ENCODE measurements at regions not wholly inside any gene's neighbourhood (a gene's known extent, or its start where the extent isn't known, plus 50 kb on each side); places are given as distances from the start of the nearest gene placed in this dataset.

DNA sequence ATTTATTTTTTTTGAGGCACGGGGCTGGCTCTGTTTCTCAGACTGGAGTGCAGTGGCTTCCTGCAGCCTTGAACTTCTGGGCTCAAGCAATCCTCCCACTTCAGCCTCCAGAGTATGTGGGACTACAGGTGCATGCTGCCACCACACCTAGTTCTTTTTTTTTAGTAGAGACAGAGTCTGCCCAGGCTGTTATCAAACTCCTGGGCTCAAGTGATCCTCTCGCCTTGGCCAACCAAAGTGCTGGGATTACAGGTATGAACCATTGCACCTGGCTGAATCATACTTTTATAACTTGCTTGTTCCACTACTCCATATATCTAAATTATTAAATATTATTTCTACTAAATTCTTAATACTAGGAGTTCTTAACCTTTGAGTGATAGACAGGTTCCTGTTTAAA is 111.6 kb downstream of the BTG1 start:
- Mint-ChIP-seq H3K27ac (no peak overlapping the region), H3K4me3 (no peak overlapping the region), H3K36me3 (ENCODE audit: low read depth) (peaks cover 5% of the 10 kb centered on the region), H3K27me3 (ENCODE audit: low read depth) (no peaks in the 10 kb centered on the region), H3K9me3 (peaks cover 5% of the 10 kb centered on the region), H3K4me1 (ENCODE audit: low read depth) (peaks cover 70% of the 10 kb centered on the region)
- no peak for DNase-seq (ENCODE audit: low spot score)

GRCh38 chr12:92032965-92033364 is 112.7 kb downstream of the BTG1 start:
- Mint-ChIP-seq H3K27ac (peak overlapping the region; percentile 27), H3K36me3 (ENCODE audit: low read depth) (peaks cover 8% of the 10 kb centered on the region), H3K4me1 (ENCODE audit: low read depth) (peaks cover 73% of the 10 kb centered on the region), H3K27me3 (ENCODE audit: low read depth) (no peaks in the 10 kb centered on the region), H3K4me3 (peak overlapping the region; percentile 39), H3K9me3 (peaks cover 5% of the 10 kb centered on the region)
- DNase-seq (ENCODE audit: low spot score) = no peak

- DNase-seq (ENCODE audit: low spot score) = no peak
- peak overlapping the region; percentile 52 for H3K27ac Mint-ChIP-seq
- H3K4me1 Mint-ChIP-seq (ENCODE audit: low read depth) = peaks cover 74% of the 10 kb centered on the region
- no peaks in the 10 kb centered on the region for H3K27me3 Mint-ChIP-seq (ENCODE audit: low read depth)
- H3K36me3 Mint-ChIP-seq (ENCODE audit: low read depth) = peaks cover 10% of the 10 kb centered on the region
- no peak overlapping the region for H3K4me3 Mint-ChIP-seq
- H3K9me3 Mint-ChIP-seq = peaks cover 5% of the 10 kb centered on the region
These were observed 113.5 kb downstream of the BTG1 start for GRCh38 chr12:92032101-92032500.

DNA sequence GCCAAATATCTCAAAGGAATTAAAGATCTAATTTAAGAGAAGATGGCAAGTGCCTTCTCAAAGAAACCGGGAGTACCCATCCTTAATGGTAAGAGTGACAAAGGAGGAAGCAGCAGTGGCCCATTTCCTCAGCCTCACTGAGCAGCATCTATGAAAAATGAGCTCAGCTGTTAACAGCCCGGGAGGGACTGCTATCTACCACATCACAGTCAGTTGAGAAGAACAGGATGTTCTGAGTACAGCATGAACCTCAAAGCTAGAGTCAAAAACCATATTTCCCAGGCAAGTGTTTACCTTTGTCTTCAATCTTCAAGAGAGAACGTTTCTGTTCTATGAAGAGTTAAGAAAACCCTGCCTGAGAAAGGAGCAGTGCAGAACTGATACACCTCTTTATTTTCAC is 115.0 kb downstream of the BTG1 start:
- peak overlapping the region; percentile 68 for H3K4me3 Mint-ChIP-seq
- H3K27me3 Mint-ChIP-seq (ENCODE audit: low read depth) = no peaks in the 10 kb centered on the region
- H3K4me1 Mint-ChIP-seq (ENCODE audit: low read depth) = peaks cover 68% of the 10 kb centered on the region
- peaks cover 5% of the 10 kb centered on the region for H3K9me3 Mint-ChIP-seq
- DNase-seq (ENCODE audit: low spot score) = peak; percentile 63
- H3K36me3 Mint-ChIP-seq (ENCODE audit: low read depth) = peaks cover 11% of the 10 kb centered on the region
- H3K27ac Mint-ChIP-seq = peak overlapping the region; percentile 91

DNA sequence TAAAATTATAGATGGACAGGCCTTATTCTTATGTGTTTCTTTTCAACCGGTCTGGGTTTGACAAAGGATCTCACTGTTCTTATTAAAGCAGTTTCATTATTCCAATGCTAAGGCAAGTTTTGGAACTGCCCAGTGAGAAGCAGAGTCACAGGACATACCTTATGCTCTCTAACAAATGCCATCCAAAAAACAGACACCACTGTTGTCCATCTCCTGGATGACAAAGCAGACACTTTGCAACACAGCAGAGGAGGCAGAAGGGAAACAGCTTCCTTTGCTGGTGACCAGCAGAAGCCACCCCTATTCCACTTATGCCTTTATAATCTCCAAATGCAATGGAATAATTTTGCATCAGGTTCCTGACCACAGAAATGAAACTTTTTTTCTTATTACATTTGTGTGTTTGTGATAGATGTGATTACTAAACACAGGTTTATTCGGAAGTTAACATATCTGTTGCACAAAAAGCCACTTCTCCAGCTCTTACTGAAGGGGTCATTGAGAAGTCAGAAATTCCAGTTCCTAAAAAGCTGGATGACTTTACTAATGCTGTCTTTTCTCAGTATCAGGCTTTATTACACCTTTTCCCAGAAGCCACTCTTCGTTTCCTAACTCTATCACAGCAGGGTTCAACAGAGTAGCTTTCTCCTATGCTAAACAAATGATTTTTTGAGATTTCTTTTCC is 115.6 kb downstream of the BTG1 start:
- peaks cover 5% of the 10 kb centered on the region for H3K9me3 Mint-ChIP-seq
- no peak for DNase-seq (ENCODE audit: low spot score)
- H3K4me1 Mint-ChIP-seq (ENCODE audit: low read depth) = peaks cover 65% of the 10 kb centered on the region
- peak overlapping the region; percentile 68 for H3K4me3 Mint-ChIP-seq
- peaks cover 11% of the 10 kb centered on the region for H3K36me3 Mint-ChIP-seq (ENCODE audit: low read depth)
- H3K27ac Mint-ChIP-seq = peak overlapping the region; percentile 91
- no peaks in the 10 kb centered on the region for H3K27me3 Mint-ChIP-seq (ENCODE audit: low read depth)

- H3K27me3 Mint-ChIP-seq (ENCODE audit: low read depth) = no peaks in the 10 kb centered on the region
- H3K9me3 Mint-ChIP-seq = peaks cover 5% of the 10 kb centered on the region
- H3K4me3 Mint-ChIP-seq = no peak overlapping the region
- no peak for DNase-seq (ENCODE audit: low spot score)
- peaks cover 11% of the 10 kb centered on the region for H3K36me3 Mint-ChIP-seq (ENCODE audit: low read depth)
- peaks cover 58% of the 10 kb centered on the region for H3K4me1 Mint-ChIP-seq (ENCODE audit: low read depth)
- no peak overlapping the region for H3K27ac Mint-ChIP-seq
These were observed 116.5 kb downstream of the BTG1 start for GRCh38 chr12:92029136-92029535.

- DNase-seq (ENCODE audit: low spot score) = no peak
- H3K27me3 Mint-ChIP-seq (ENCODE audit: low read depth) = no peaks in the 10 kb centered on the region
- peaks cover 5% of the 10 kb centered on the region for H3K9me3 Mint-ChIP-seq
- peaks cover 11% of the 10 kb centered on the region for H3K36me3 Mint-ChIP-seq (ENCODE audit: low read depth)
- peaks cover 55% of the 10 kb centered on the region for H3K4me1 Mint-ChIP-seq (ENCODE audit: low read depth)
- peak overlapping the region; percentile 2 for H3K27ac Mint-ChIP-seq
- no peak overlapping the region for H3K4me3 Mint-ChIP-seq
These were observed 117.3 kb downstream of the BTG1 start for GRCh38 chr12:92028441-92028709.

DNA sequence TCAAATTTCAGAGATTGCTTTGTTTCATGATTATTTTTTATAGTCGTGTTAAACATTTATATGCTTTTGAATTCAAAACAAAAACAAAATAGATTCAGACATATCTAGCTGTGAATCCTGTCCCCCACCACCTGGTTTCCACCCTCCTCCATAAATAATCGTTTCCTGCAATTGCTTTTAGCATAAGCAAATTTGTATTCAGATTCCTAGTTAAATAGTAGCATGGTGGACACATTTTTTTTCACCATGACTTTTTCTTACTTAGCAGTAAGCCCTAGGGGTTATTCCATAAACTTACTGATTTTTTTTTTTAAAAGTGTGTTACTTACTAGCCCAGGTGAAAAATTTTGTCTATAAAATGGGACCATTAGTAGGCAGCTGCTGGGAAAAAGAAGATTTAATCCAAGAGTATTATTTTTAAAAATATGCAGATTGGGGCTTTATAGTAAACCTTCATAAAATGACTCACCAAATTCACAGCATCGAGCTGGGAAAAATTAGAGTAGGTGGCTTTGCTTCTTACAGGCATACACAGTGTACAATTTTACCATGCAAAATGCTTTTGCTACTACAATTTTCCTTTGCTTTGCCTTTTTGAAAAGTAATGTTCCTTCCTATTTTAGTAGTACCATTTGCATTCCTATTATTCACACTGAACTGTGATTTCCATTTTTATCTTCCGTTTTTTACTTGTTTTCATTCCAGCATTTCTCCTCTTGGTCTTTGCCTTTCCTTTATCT is 117.8 kb downstream of the BTG1 start:
- H3K27me3 Mint-ChIP-seq (ENCODE audit: low read depth) = no peaks in the 10 kb centered on the region
- no peak for DNase-seq (ENCODE audit: low spot score)
- peaks cover 54% of the 10 kb centered on the region for H3K4me1 Mint-ChIP-seq (ENCODE audit: low read depth)
- H3K36me3 Mint-ChIP-seq (ENCODE audit: low read depth) = peaks cover 11% of the 10 kb centered on the region
- peaks cover 3% of the 10 kb centered on the region for H3K9me3 Mint-ChIP-seq
- H3K4me3 Mint-ChIP-seq = no peak overlapping the region
- peak overlapping the region; percentile 2 for H3K27ac Mint-ChIP-seq

- Mint-ChIP-seq H3K27ac (no peak overlapping the region), H3K27me3 (ENCODE audit: low read depth) (no peaks in the 10 kb centered on the region), H3K36me3 (ENCODE audit: low read depth) (peaks cover 10% of the 10 kb centered on the region), H3K4me1 (ENCODE audit: low read depth) (peaks cover 51% of the 10 kb centered on the region), H3K4me3 (no peak overlapping the region), H3K9me3 (no peaks in the 10 kb centered on the region)
- DNase-seq (ENCODE audit: low spot score) = no peak
These were observed 118.4 kb downstream of the BTG1 start for GRCh38 chr12:92027243-92027642.

GRCh38 chr12:92025462-92026207 is 120.0 kb downstream of the BTG1 start:
- H3K4me1 Mint-ChIP-seq (ENCODE audit: low read depth) = peaks cover 46% of the 10 kb centered on the region
- no peak for DNase-seq (ENCODE audit: low spot score)
- peaks cover 10% of the 10 kb centered on the region for H3K36me3 Mint-ChIP-seq (ENCODE audit: low read depth)
- H3K4me3 Mint-ChIP-seq = no peak overlapping the region
- H3K27ac Mint-ChIP-seq = no peak overlapping the region
- no peaks in the 10 kb centered on the region for H3K9me3 Mint-ChIP-seq
- H3K27me3 Mint-ChIP-seq (ENCODE audit: low read depth) = no peaks in the 10 kb centered on the region

DNA sequence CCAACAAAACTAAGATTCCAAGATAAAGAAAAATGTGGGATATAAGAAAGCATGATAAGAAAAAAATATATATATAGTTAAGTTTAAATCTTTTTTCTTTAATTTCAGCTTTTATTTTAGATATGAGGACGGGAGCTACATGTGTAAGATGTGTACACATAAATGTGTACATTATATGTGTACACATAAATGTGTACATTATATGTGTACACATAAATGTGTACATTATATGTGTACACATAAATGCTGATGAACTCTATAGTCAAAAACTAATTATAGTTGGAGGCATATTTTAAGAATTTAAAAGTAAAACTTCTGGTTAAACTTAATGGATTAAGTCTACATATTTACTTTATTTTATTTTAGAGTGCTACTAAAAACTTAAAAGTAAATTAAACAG is 123.6 kb downstream of the BTG1 start:
- Mint-ChIP-seq H3K4me1 (ENCODE audit: low read depth) (peaks cover 19% of the 10 kb centered on the region), H3K27ac (no peak overlapping the region), H3K9me3 (peaks cover 7% of the 10 kb centered on the region), H3K27me3 (ENCODE audit: low read depth) (no peaks in the 10 kb centered on the region), H3K4me3 (no peak overlapping the region), H3K36me3 (ENCODE audit: low read depth) (peaks cover 4% of the 10 kb centered on the region)
- DNase-seq (ENCODE audit: low spot score) = no peak

- no peak for DNase-seq (ENCODE audit: low spot score)
- Mint-ChIP-seq H3K4me1 (ENCODE audit: low read depth) (peaks cover 19% of the 10 kb centered on the region), H3K27me3 (ENCODE audit: low read depth) (no peaks in the 10 kb centered on the region), H3K36me3 (ENCODE audit: low read depth) (peaks cover 5% of the 10 kb centered on the region), H3K27ac (no peak overlapping the region), H3K4me3 (no peak overlapping the region), H3K9me3 (peaks cover 7% of the 10 kb centered on the region)
These were observed 124.0 kb downstream of the BTG1 start for GRCh38 chr12:92021666-92022035.

GRCh38 chr12:92020983-92021665 is 124.5 kb downstream of the BTG1 start:
- peaks cover 16% of the 10 kb centered on the region for H3K4me1 Mint-ChIP-seq (ENCODE audit: low read depth)
- DNase-seq (ENCODE audit: low spot score) = no peak
- no peak overlapping the region for H3K27ac Mint-ChIP-seq
- no peaks in the 10 kb centered on the region for H3K27me3 Mint-ChIP-seq (ENCODE audit: low read depth)
- H3K4me3 Mint-ChIP-seq = no peak overlapping the region
- peaks cover 7% of the 10 kb centered on the region for H3K9me3 Mint-ChIP-seq
- peaks cover 5% of the 10 kb centered on the region for H3K36me3 Mint-ChIP-seq (ENCODE audit: low read depth)

Measured in T-helper 2 cell treated with Interferon-gamma antibody and Interleukin-4, amounts not matched to agents 5 μg/mL and 100 μg/mL, for 36 hours (primary cell).